ENCODE measurements at regions not wholly inside any gene's neighbourhood (a gene's known extent, or its start where the extent isn't known, plus 50 kb on each side); places are given as distances from the start of the nearest gene placed in this dataset.

- no peaks in the 10 kb centered on the region for H3K36me3 ChIP-seq
- H3K9me3 ChIP-seq: no peaks in the 10 kb centered on the region
- no peak overlapping the region for H3K4me3 ChIP-seq
- H3K4me1 ChIP-seq: no peaks in the 10 kb centered on the region
- ATAC-seq (ENCODE audit: low FRiP score in 2 of 2) (no peak), DNase-seq (no peak)
- 72 to 80% methylated on average over 3 of the region's 3 CpGs for WGBS, 2 donors
- no peaks in the 10 kb centered on the region for H3K27me3 ChIP-seq
- TF ChIP-seq POLR2AphosphoS5 (IDR thresholded peaks at IDR 0.05) (no peak), EP300 (IDR thresholded peaks at IDR 0.05) (no peak), POLR2A (IDR thresholded peaks at IDR 0.05) (no peak)
- TF ChIP-seq, protein P1, sequence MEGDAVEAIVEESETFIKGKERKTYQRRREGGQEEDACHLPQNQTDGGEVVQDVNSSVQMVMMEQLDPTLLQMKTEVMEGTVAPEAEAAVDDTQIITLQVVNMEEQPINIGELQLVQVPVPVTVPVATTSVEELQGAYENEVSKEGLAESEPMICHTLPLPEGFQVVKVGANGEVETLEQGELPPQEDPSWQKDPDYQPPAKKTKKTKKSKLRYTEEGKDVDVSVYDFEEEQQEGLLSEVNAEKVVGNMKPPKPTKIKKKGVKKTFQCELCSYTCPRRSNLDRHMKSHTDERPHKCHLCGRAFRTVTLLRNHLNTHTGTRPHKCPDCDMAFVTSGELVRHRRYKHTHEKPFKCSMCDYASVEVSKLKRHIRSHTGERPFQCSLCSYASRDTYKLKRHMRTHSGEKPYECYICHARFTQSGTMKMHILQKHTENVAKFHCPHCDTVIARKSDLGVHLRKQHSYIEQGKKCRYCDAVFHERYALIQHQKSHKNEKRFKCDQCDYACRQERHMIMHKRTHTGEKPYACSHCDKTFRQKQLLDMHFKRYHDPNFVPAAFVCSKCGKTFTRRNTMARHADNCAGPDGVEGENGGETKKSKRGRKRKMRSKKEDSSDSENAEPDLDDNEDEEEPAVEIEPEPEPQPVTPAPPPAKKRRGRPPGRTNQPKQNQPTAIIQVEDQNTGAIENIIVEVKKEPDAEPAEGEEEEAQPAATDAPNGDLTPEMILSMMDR (IDR thresholded peaks at IDR 0.05): no peak
- H3K27ac ChIP-seq: no peak overlapping the region
These were observed 440.4 kb downstream of the COL12A1 start for GRCh38 chr6:74765486-74765885.

- H3K27ac ChIP-seq: no peak overlapping the region
- TF ChIP-seq EP300 (IDR thresholded peaks at IDR 0.05) (no peak), POLR2AphosphoS5 (IDR thresholded peaks at IDR 0.05) (no peak), POLR2A (IDR thresholded peaks at IDR 0.05) (no peak)
- TF ChIP-seq, protein P1 (IDR thresholded peaks at IDR 0.05): no peak
- WGBS, 2 donors: 81 to 90% methylated on average over 2 of the region's 2 CpGs
- H3K4me1 ChIP-seq: no peaks in the 10 kb centered on the region
- H3K9me3 ChIP-seq: no peaks in the 10 kb centered on the region
- no peaks in the 10 kb centered on the region for H3K36me3 ChIP-seq
- H3K4me3 ChIP-seq: no peak overlapping the region
- DNase-seq: no peak
- ATAC-seq (ENCODE audit: low FRiP score in 2 of 2): no peak
- no peaks in the 10 kb centered on the region for H3K27me3 ChIP-seq
These were observed 441.4 kb downstream of the COL12A1 start for GRCh38 chr6:74764486-74764885.

- TF ChIP-seq POLR2A (IDR thresholded peaks at IDR 0.05): no peak
- no peak for TF ChIP-seq EP300 (IDR thresholded peaks at IDR 0.05)
- TF ChIP-seq POLR2AphosphoS5 (IDR thresholded peaks at IDR 0.05): no peak
- TF ChIP-seq, protein P1 (IDR thresholded peaks at IDR 0.05): no peak
- Histone ChIP-seq H3K36me3 (no peaks in the 10 kb centered on the region), H3K4me3 (no peak overlapping the region), H3K27me3 (no peaks in the 10 kb centered on the region), H3K27ac (no peak overlapping the region), H3K9me3 (no peaks in the 10 kb centered on the region), H3K4me1 (no peaks in the 10 kb centered on the region)
- no peak for DNase-seq
- 43 to 54% methylated on average over 2 of the region's 2 CpGs for WGBS, 2 donors
- no peak for ATAC-seq (ENCODE audit: low FRiP score in 2 of 2)
These were observed 443.0 kb downstream of the COL12A1 start for GRCh38 chr6:74762841-74763240.

DNA sequence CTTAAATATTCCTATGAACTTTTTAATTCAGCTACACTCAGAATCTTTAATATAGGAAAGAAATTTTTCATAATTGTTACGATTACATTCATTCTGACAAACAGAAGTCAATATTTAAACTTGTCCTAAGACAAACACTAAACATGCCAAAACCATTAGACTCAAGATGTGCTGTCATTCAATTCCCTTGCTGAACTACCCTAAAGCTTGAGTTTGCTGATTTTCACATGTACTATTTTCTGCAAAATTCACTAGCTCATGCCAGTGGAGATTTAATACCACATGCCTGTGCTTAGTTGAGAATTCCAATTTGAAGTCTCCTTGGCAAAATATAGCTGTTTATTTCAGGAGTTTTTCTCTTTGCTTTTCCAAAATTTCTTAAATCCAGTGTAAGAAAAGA lies 448.0 kb downstream of the COL12A1 start:
- DNase-seq (no peak), ATAC-seq (ENCODE audit: low FRiP score in 2 of 2) (no peak)
- Histone ChIP-seq H3K4me3 (no peak overlapping the region), H3K9me3 (no peaks in the 10 kb centered on the region), H3K4me1 (no peaks in the 10 kb centered on the region), H3K36me3 (no peaks in the 10 kb centered on the region), H3K27me3 (no peaks in the 10 kb centered on the region), H3K27ac (no peak overlapping the region)
- WGBS, 2 donors: 53 to 65% methylated on average over 1 of the region's 1 CpG
- no peak for TF ChIP-seq POLR2AphosphoS5 (IDR thresholded peaks at IDR 0.05)
- TF ChIP-seq, protein P1 (IDR thresholded peaks at IDR 0.05): no peak
- no peak for TF ChIP-seq EP300 (IDR thresholded peaks at IDR 0.05)
- no peak for TF ChIP-seq POLR2A (IDR thresholded peaks at IDR 0.05)

DNA sequence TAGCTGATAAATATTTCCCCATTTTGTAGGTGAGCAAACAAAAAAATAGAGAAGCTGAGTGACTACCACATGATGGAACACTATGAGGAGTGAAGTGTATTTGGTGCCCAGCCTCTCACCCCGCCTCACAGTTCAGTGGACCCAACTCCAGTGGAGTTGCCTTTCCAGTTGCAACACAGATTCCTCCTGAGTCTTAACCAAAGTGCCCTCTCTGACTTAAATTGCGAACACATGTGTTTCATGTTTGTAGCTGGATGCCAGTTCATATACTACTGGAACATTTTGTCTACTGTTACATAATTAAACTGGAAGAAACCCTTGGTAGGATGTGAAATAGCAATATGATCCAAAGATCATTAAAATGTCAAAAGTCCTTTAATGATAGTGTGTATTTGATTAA lies 448.9 kb downstream of the COL12A1 start:
- TF ChIP-seq, protein P1 (IDR thresholded peaks at IDR 0.05): no peak
- TF ChIP-seq EP300 (IDR thresholded peaks at IDR 0.05): no peak
- no peak for TF ChIP-seq POLR2A (IDR thresholded peaks at IDR 0.05)
- no peak for TF ChIP-seq POLR2AphosphoS5 (IDR thresholded peaks at IDR 0.05)
- Histone ChIP-seq H3K27me3 (no peaks in the 10 kb centered on the region), H3K4me3 (no peak overlapping the region), H3K9me3 (no peaks in the 10 kb centered on the region), H3K4me1 (no peaks in the 10 kb centered on the region), H3K27ac (no peak overlapping the region), H3K36me3 (no peaks in the 10 kb centered on the region)
- DNase-seq (no peak), ATAC-seq (ENCODE audit: low FRiP score in 2 of 2) (no peak)
- 77 to 83% methylated on average over 2 of the region's 2 CpGs for WGBS, 2 donors

Data from upper lobe of left lung (tissue), 6 donors.